Activated T-cell treated with anti-CD3 and anti-CD28 coated beads, Interleukin-2, amount 50 U/mL, for 48 hours (primary cell): ENCODE measurements at regions not wholly inside any gene's neighbourhood (a gene's known extent, or its start where the extent isn't known, plus 50 kb on each side); places are given as distances from the start of the nearest gene placed in this dataset.
"Not testable (repeated sequence)": the region's sequence is repeated elsewhere in the genome, so short reads cannot be mapped to it uniquely, and the experiment has no call there.

ENCODE experiments used
- DNase-seq, 2 experiments: peaks; one replicate each; pipeline ENCODE4 v3.0.0-alpha.2; 2020

DNA sequence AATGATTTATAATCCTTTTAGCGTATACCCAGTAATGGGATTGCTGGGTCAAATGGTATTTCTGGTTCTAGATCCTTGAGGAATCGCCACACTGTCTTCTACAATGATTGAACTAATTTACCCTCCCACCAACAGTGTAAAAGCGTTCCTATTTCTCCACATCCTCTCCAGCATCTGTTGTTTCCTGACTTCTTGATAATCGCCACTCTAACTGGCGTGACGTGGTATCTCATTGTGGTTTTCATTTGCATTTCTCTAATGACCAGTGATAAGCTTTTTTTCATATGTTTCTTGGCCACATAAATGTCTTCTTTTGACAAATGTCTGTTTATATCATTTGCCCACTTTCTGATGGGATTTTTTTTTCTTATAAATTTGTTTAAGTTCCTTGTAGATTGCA is 264.8 kb upstream of the STXBP5 start:
- DNase-seq: not testable (repeated sequence)

DNA sequence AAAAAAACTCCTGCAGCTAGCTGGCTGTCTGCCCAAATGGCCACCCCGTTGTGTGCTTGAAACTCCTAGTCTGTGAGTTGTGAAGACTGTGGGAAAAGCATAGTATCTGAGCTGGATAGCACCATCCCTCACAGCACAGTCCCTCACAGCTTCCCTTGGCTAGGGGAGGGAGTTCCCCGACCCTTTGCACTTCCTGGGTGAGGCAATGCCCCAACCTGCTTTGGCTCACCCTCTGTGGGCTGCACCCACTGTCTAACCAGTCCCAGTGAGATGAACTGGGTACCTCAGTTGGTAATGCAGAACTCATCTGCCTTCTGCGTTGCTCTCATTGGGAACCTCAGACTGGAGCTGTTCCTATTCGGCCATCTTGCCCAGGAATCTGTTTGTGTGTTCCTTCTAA is 260.6 kb upstream of the STXBP5 start:
- no peak for DNase-seq

DNA sequence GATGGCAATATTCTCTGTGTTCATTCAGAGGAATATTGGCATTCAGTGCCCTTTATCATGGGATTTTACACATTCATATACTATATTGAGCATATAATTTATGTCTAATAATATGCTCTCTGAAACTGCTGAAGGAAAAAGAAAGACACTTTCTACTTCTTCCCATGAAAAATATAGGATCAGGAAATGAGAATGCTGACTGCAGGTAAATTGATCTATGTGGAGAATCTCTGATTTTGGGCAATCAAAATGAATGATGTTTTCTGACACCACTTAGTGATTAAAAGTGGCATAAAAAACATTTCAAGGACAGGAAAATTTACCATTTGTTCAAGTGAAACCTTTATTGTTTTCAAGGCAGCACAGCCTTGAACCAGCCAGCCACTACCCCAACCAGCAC is 260.1 kb upstream of the STXBP5 start:
- no peak for DNase-seq

DNA sequence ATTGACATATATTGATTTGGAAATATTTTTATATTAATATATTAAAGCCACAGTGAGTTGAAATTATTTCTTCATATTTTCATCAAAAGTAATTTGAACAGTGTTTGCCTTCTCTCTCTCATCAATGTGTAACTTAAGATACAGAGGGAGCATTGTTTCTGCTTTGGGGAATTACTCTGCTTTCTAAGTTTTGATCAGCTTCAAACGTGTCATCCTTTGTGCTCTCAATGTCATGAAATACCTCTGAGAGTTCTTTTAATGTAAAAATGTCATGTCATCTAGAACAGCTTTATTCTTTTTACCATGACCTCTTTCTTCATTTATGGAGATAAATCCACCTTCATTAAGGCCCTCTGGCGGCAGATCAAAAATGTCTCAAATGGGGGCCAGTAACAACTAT is 259.4 kb upstream of the STXBP5 start:
- no peak for DNase-seq

DNA sequence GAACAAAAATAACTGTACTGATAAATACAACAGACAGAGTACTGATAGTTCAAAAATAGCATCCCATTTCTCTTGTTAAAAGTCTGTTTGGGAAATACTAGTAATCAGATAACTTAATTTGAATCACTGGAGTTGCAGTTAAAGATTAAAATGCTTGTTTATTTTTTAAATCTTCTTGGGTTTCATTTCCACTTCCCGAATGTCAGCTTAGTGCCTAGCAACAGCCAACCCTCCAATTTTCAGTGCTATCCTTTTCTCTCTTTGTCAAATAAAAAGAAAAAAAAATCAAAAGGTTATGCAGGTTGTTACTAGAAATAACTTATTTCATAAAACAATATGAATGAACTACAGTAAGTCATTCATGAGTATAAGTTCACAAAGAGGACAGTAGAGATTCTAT is 257.7 kb upstream of the STXBP5 start:
- no peak for DNase-seq

DNA sequence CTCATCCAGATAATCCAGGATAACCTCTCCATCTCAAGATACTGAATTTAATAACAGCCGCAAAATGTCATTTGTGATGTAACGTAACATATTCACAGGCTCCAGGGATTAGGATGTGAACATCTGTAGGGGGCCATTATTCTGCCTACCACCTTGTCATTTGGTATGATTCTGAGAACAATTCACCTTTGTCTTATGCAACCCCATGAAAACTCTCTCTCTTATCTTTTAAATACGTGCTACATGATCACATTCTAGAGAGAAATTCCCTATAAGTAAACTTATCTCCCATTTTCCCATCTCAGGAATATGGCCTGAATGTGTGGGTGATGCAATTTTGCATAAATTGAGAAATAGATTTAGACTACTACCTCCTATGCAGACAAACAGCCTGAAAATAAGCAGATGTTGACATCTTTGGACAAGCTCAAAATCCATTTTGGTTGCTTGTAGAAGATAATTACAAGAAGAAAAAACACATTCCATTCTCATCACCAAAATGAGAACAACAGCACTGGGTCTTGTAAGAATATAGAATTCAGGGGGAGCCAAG is 255.4 kb upstream of the STXBP5 start:
- DNase-seq: no peak

DNA sequence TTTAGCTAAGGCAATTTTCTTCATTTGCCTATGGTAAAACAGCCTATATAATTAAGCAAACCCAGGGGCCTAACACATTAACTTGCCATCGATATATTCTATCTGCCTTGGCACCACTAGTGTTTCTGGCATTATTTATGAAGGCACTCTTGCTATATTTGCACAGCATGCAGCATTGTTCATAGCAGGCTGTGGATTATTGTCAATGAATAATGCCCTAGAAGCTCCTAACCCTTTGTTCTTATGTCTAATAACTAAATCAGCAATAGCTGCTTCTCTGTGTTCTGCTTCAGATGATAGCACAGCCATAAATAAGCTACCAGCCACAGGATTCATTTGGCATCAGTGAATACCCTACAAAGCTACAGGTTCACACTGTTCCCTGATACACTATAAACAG is 254.8 kb upstream of the STXBP5 start:
- no peak for DNase-seq

DNA sequence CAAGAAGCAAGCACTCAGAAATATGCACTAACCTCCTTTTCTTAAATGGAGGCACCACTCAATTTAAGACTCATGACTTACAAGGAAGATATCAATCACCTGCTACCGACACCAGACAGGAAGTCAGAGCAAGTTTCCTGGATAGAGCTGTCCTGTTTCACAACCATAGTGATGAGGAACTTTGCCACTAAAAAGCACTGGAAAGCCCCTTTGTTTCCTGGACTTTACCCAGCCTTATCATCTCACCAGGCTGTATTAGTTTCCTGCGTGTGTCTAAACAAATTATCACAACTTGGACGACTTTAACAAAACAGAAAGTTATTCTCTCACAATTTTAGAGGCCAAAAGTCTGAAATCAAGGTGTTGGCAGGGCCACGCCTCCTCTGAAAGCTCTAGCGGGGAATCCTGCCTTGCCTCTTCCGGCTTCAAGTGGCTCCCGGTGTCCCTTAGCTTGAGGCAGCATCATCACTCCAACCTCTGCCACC is 253.8 kb upstream of the STXBP5 start:
- peak; percentile 18 to 20 for DNase-seq

DNA sequence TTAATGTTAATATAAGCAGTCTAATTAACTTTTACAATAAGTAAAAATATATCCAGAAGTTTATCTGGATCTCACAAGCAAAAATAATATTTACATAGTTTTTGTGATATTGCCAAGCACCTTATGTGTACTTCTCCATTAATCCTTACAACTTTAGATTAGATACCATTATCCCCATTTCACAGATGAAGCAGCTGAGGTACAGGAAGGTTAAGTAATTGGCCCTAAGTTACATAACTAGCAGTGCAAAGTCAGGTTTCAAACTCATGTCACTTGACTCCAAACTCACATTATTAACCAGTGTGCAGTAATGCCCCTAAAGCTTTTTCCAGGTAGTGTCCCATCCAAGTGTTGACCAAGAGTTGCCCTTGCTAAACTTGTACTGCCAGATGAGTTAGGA is 248.6 kb upstream of the STXBP5 start:
- DNase-seq: no peak

DNA sequence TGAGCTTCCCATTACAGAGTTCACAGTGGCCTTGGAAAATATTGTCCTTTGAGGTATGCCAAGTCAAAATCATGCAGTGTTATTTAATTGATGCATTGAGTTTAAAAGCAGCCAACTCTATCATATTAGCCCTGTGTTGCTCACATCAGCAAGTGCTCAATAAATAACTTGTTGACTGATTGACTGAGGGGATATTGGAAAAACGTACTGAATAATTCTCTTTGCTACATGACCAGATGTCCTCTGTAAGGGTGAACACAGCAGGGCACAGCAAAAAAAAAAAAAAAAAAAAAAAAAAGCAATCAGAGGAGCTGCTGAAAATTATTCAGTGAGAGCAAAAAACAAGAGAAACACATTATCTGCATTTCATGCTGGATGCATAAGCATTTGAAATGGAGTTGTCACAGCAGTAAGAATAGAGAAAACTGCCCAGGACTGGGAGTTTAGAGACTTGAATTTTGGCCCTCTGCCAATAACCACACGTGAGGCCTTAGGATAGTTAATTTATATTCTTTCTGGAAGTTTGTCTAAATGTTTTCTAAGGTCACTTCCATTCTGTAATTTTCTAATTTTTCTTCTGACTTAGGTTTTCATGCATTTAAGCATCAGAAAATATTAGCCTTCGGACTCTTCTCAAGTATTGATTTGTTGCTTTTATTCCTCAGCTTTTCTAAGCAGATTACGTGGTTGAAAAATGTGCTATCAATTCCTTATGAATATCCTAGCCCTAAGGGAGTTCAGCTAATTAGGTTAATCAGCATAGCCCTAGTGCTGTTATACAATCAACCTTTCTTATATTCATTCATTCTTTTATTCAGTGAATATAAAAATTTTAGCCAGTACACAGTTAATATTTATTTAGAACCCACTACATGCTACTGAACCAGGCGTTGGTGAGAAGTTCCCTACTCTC is 246.8 kb upstream of the STXBP5 start:
- DNase-seq: no peak

DNA sequence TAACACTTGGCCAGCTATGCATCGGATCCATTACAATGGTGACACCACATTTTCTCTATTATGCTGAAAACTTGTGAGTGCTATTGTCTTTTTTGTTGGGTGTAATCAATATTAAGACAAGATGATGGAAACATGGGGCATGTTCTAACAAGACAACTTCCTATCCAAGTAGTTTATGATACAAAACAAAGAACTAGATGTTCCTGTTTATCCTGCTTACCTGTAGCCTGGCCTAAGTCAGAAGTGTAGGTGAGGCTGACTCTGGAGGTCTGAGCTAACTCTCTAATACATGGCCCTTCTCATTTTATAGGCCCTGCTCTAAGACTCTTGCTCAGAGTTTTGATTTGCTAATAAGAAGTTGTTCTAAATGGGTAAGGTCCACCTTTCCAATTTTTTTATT is 242.4 kb upstream of the STXBP5 start:
- no peak for DNase-seq

DNA sequence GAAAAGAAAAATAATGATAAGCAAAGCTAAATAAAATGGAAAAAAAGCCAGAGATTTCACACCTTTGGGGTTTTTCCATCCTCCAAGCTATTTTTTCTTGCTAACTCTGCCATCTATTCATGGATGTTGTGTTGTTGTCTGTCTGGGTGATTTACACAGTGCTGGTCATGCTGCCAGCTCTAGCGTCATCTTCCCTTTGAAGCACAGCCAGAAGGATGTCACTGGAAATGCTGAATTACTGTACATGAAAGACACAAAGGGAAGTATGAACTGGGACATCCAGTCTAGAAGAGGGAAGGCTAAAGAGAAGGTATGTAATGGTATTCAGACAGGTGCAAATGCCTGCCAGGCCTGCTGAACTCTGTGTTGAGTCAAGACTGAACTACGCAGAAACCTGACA is 241.9 kb upstream of the STXBP5 start:
- DNase-seq: no peak

DNA sequence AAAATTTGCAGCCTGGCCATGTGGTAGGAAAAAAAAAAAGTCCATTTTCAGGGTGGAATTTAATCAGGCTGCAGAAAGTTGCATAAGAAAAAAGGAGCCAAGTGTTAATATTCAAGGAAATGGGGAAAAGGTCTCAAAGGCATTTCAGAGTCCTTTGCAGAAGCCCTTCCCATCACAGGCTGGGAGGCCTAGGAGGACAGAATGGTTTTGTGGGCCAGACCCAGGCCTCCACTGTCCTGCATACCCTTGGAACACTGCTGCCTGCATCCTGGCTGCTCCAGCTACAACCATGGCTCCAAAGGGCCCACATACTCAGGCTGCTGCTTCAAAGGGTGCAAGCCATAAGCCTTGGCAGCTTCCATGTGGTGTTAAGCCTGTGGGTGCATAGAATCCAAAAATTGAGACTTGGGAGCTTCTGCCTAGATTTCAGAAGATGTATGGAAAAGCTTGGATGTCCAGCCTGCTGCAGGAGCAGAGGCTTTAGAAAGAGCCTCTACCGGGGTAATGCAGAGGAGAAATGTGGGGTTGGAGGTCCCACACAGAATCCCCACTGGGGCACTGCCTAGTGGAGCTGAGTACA is 239.0 kb upstream of the STXBP5 start:
- DNase-seq: no peak

DNA sequence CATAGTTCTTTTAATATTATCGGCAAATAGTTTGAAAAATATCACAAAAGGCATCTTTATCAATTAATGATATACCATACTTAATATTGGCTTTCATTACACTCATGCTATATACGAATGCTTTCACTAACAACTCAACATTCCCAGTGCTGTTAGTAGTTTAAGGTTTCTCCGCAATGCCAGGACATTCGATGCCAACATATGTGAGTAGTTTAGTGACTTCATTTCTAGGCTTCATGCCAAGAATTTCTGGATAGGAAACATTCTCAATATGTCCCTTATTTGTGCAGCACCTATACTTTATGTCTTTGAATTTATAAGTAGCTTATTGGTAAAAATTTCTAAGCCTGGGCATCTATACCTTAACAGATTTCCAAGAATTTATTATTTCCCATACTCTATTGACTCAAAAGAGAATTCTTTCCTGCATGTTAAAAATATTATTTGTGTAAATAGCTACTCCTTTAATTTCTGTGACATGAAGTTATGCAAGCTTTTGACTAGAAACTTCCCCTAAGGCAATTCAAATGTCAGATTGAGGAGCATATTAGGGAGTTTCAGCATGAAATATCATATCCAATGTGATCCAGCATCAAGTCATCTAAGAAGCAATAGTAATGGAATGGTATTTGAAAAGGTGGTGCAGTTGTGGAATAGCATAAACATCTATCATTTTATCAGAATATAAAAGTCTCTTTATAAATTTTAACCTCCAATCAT is 236.0 kb upstream of the STXBP5 start:
- DNase-seq: no peak

DNA sequence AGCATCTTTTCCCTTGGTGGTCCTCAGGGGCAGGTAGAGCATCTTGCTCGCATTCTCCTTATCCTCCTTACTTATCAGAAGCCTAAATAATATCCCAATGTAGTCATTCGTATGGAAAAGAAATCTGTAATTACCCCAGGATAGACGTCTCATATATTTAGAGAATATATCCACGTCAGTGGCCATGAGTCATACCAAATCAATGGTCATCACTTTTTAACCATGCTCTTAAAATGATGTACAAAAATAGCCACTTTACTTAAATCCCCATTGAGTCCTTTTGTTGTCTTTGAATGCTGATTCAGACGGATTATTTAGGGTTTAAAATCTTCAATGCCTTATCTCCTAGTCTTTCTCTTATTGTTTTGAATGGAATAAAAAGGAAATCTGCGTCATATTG is 231.7 kb upstream of the STXBP5 start:
- no peak for DNase-seq

DNA sequence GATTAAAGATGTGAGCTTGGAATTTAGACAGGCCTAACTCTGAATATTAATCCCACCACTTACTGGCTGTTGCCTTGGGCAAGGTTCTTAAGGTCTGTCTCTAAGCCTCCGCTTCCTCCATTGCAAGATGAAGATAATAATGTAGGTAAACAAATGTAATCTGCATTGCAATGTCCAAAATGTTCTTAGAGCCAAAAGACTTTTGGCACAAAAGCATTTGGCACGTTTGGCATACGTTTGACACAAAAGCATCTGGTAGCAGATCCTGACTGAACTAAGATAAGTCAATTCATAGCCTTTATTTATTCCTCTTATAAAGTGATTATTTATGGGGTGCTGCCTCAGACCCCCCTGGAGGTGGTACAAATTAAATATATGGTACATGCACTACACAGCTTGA is 229.9 kb upstream of the STXBP5 start:
- DNase-seq: no peak

DNA sequence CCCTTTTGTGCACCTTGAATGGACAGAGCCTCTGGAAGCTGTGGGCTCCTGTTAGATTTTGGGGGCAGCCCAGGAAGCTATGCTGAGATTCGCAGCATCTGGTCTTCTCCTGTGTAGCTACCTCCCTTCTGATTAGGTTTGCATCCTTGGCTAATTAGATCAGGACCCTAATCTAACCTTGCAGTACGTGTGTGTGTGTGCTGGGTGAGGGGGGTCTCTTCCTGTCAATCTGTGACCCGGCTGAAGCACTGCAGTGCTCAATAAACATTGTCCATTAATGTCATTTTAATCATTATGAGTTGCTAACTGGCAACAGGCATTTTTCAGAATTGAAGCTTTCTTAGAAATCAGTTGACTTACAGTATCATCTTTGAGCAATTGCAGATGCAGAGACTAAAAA is 229.1 kb upstream of the STXBP5 start:
- DNase-seq: no peak

DNA sequence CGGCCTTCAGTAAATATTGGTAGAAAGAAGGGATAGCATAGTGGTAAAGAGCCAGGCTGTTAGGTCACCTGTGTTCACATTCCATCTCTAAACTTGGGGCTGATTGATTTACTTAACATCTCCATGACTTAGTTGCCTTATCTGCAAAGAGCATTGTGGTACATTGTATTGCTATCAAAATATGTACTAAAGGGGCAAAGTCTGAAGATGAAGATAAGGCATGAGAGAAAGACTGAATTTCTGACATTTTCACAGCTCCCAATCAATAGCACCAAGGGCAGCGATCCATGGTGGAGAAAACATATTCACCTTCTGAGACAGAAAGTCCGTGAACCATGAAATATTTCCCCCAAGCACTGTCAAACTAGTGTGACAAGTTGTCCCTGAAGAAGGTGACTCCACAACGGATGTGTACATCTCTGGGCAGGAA is 223.3 kb upstream of the STXBP5 start:
- no peak for DNase-seq

DNA sequence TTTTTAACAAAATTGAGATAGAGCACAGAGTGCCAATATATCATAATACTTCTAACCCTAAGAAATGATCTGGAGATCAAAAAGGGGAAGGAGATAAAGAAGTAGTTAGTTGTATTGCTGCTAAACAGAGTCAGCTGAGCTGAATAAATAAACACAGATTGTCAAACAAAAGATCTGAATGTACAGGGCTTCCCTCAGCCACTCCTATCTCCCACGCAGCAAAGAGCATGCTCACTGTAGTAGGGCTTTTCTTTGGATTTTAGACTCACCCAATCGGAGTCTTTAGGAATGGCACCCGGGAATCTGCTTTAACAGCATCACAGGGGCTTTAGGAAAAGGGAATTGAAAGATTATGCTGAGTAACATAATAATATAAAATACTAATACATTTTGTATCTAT is 222.2 kb upstream of the STXBP5 start:
- no peak for DNase-seq

DNA sequence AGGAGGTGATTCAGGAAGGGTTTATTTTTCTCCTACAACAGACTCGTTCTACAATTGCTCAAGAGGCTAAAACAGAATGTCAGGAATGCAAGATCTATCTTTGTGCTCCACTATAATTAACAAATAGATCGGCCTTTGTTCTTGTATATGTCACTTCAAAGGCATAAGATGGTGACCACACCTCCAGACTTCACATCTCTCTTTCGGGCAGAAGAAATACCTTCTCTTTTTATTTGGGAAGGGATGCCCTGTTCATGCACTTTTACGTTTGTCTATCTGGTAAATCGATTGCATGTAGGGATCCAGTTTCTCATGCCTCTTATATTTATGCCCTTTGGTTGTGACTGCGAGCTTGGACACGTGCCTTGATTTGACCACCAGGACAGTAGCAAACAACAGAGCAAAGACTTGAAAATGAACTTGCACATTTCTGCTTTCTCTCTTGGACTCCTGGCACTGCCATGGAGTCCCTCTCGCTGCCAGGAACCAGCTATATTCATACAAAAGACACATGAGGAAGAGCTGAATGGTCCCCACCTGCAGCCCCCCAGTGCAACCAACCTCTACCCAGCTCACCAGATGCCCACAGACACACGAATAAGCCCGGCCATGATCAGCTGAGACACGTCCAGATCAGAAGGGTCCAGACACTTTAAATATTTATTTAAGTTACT is 219.8 kb upstream of the STXBP5 start:
- DNase-seq: no peak

DNA sequence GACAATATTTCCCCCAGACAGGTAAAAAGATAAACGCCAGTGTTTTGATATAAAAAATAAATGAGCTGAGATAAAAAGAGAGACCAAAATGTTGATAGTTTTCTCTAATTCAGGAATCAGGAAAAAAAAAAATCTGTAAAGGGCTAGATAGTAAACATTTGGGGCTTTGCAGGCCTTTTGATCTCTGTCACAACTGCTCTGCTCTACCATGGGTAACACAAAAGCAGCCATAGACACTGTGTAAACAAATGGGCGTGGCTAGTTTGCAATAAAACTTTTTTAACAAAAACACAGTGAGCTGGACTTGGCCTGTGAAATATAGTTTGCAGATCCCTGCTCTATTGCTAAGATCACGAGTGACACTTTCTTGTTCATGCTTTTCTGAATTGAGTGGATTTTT is 219.1 kb upstream of the STXBP5 start:
- no peak for DNase-seq

DNA sequence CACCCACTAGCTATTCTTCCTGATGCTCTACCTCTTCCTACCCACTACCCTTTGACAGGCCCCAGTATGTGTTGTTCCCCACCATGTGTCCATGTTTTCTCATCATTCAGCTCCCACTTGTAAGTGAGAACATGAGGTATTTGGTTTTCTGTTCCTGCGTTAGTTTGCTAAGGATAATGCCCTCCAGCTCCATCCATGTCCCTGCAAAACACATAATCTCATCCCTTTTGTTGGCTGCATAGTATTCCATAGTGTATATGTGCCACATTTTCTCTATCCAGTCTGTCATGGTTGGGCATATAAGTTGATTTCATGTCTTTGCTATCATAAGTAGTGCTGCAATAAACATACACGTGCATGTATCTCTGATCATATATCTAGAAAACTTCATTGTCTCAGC is 218.3 kb upstream of the STXBP5 start:
- DNase-seq: no peak

DNA sequence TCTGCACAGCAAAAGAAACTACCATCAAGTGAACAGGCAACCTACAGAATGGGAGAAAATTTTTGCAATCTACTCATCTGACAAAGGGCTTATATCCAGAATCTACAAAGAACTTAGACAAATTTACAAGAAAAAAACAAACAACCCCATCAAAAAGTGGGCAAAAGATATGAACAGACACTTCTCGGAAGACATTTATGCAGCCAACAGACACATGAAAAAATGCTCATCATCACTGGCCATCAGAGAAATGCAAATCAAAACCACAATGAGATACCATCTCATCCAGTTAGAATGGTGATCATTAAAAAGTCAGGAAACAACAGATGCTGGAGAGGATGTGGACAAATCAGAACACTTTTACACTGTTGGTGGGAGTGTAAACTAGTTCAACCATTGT is 216.3 kb upstream of the STXBP5 start:
- DNase-seq: not testable (repeated sequence)
